22Rv1 (cell line): ENCODE measurements at regions not wholly inside any gene's neighbourhood (a gene's known extent, or its start where the extent isn't known, plus 50 kb on each side); places are given as distances from the start of the nearest gene placed in this dataset.

Source experiments
- CTCF ChIP-seq: fragments of 450-650 bp; IDR thresholded peaks from 2 replicates; pipeline ENCODE4 v1.5.1; 2017; ENCODE audit warnings: mild to moderate bottlenecking
- ZFX ChIP-seq: fragments of 450-650 bp; IDR thresholded peaks from 2 replicates; pipeline ENCODE4 v1.6.1; 2017; ENCODE audit warnings: antibody characterized with exemption, borderline replicate concordance

- TF ChIP-seq CTCF (no peak), ZFX (no peak)
Measured at GRCh38 chr2:16932826-16933225, 267.2 kb upstream of the CYRIA start.
